ENCODE measurements at regions not wholly inside any gene's neighbourhood (a gene's known extent, or its start where the extent isn't known, plus 50 kb on each side); places are given as distances from the start of the nearest gene placed in this dataset.

GRCh38 chr6:8268156-8268555, 165.8 kb upstream of the EEF1E1 start:
- no peak for TF ChIP-seq CTCF (conservative IDR thresholded peaks at IDR 0.05)
- TF ChIP-seq ZFX (IDR thresholded peaks at IDR 0.05) = no peak
